HG03108 (cell line): ENCODE measurements at regions not wholly inside any gene's neighbourhood (a gene's known extent, or its start where the extent isn't known, plus 50 kb on each side); places are given as distances from the start of the nearest gene placed in this dataset.
"Not testable (repeated sequence)": the region's sequence is repeated elsewhere in the genome, so short reads cannot be mapped to it uniquely, and the experiment has no call there.

ENCODE experiments used
- ATAC-seq: cut with Tn5 transposase; IDR thresholded peaks from one replicate; pipeline ENCODE4 v1.9.1; 2021; ENCODE audit warnings: moderate library complexity; ENCODE audit not compliant: unreplicated experiment

GRCh38 chr7:32227746-32228145, 157.5 kb upstream of the PDE1C start:
- no peak for ATAC-seq

- ATAC-seq: no peak
Observed at GRCh38 chr7:32224276-32224675, 154.1 kb upstream of the PDE1C start.

- no peak for ATAC-seq
Observed at GRCh38 chr7:32223721-32224120, 153.5 kb upstream of the PDE1C start.

- no peak for ATAC-seq
Observed at GRCh38 chr7:32223071-32223650, 153.0 kb upstream of the PDE1C start.

GRCh38 chr7:32222251-32222900, 152.2 kb upstream of the PDE1C start:
- ATAC-seq: no peak

GRCh38 chr7:32221736-32222135, 151.5 kb upstream of the PDE1C start:
- no peak for ATAC-seq

GRCh38 chr7:32221056-32221455, 150.8 kb upstream of the PDE1C start:
- no peak for ATAC-seq

- not testable (repeated sequence) for ATAC-seq
Observed at GRCh38 chr7:32219831-32220230, 149.6 kb upstream of the PDE1C start.

GRCh38 chr7:32219416-32219815, 149.2 kb upstream of the PDE1C start:
- no peak for ATAC-seq

GRCh38 chr7:32218741-32219288, 148.6 kb upstream of the PDE1C start:
- ATAC-seq: no peak

GRCh38 chr7:32218154-32218467, 147.9 kb upstream of the PDE1C start:
- ATAC-seq: no peak

- no peak for ATAC-seq
Observed at GRCh38 chr7:32217341-32218153, 147.3 kb upstream of the PDE1C start.

- no peak for ATAC-seq
Observed at GRCh38 chr7:32216759-32217158, 146.6 kb upstream of the PDE1C start.

- ATAC-seq: no peak
Observed at GRCh38 chr7:32215697-32216096, 145.5 kb upstream of the PDE1C start.

- no peak for ATAC-seq
Observed at GRCh38 chr7:32214913-32215312, 144.7 kb upstream of the PDE1C start.

GRCh38 chr7:32212321-32212720, 142.1 kb upstream of the PDE1C start:
- no peak for ATAC-seq

GRCh38 chr7:32206987-32207386, 136.8 kb upstream of the PDE1C start:
- no peak for ATAC-seq

- ATAC-seq: no peak
Observed at GRCh38 chr7:32206488-32206887, 136.3 kb upstream of the PDE1C start.

- not testable (repeated sequence) for ATAC-seq
Observed at GRCh38 chr7:32205298-32205824, 135.2 kb upstream of the PDE1C start.

- ATAC-seq: no peak
Observed at GRCh38 chr7:32204361-32205018, 134.3 kb upstream of the PDE1C start.

GRCh38 chr7:32200646-32201045, 130.4 kb upstream of the PDE1C start:
- ATAC-seq: no peak
